ENCODE measurements at regions not wholly inside any gene's neighbourhood (a gene's known extent, or its start where the extent isn't known, plus 50 kb on each side); places are given as distances from the start of the nearest gene placed in this dataset.

- H3K27me3 Mint-ChIP-seq = peaks cover 0 to 5% (median 0%) of the 10 kb centered on the region in 5 donors
- no peak overlapping the region for H3K27ac Mint-ChIP-seq
- H3K36me3 Mint-ChIP-seq = no peaks in the 10 kb centered on the region
- no peaks in the 10 kb centered on the region for H3K4me1 Mint-ChIP-seq
- DNase-seq (no peak), ATAC-seq (no peak)
- H3K4me3 Mint-ChIP-seq = no peak overlapping the region
- peaks cover 0 to 14% (median 6%) of the 10 kb centered on the region in 9 donors for H3K9me3 Mint-ChIP-seq
- POLR2A ChIA-PET = no interaction called here
Measured at GRCh38 chr20:60808003-60808672, 443.9 kb upstream of the CDH4 start.

GRCh38 chr20:60808701-60809100 lies 443.4 kb upstream of the CDH4 start:
- Mint-ChIP-seq H3K27ac (no peak overlapping the region), H3K36me3 (no peaks in the 10 kb centered on the region), H3K27me3 (no peaks in the 10 kb centered on the region), H3K4me1 (no peaks in the 10 kb centered on the region), H3K9me3 (peaks cover 0 to 14% (median 6%) of the 10 kb centered on the region in 9 donors), H3K4me3 (no peak overlapping the region)
- no peak for DNase-seq
- ATAC-seq = no peak
- POLR2A ChIA-PET = no interaction called here

GRCh38 chr20:60810561-60810960 lies 441.5 kb upstream of the CDH4 start:
- POLR2A ChIA-PET = no interaction called here
- Mint-ChIP-seq H3K4me1 (no peaks in the 10 kb centered on the region), H3K4me3 (no peak overlapping the region), H3K36me3 (no peaks in the 10 kb centered on the region), H3K27me3 (peaks cover 0 to under 1% (median 0%) of the 10 kb centered on the region in 5 donors), H3K9me3 (peaks cover 0 to 14% (median 6%) of the 10 kb centered on the region in 9 donors), H3K27ac (no peak overlapping the region)
- no peak for DNase-seq
- ATAC-seq = no peak

GRCh38 chr20:60812561-60812960 lies 439.5 kb upstream of the CDH4 start:
- Mint-ChIP-seq H3K4me3 (no peak overlapping the region), H3K4me1 (no peaks in the 10 kb centered on the region), H3K27me3 (peaks cover 0 to 14% (median 0%) of the 10 kb centered on the region in 5 donors), H3K9me3 (peaks cover 0 to 26% (median 9%) of the 10 kb centered on the region in 9 donors), H3K36me3 (no peaks in the 10 kb centered on the region), H3K27ac (no peak overlapping the region)
- POLR2A ChIA-PET = no interaction called here
- no peak for ATAC-seq
- no peak for DNase-seq

DNA sequence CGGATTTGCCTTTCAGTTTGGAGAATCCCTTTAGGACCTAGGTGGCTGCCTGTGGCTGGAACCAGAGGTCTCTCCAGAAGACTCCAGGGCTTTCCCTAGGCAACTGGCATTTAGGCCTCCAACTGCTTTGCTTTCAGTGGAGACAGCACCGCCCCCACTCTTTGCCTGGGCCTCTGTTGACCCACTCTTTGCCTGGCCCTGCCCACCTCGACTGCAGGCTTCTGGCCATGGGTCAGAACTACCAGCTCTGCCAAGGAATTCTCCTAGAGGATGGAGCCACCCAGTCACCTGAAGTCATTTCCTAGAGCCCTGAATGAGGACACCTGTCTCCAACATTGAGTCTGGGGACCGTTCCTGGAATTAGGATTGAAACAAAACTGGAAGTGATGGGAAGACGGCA lies 439.0 kb upstream of the CDH4 start:
- no peak for DNase-seq
- ATAC-seq = no peak

DNA sequence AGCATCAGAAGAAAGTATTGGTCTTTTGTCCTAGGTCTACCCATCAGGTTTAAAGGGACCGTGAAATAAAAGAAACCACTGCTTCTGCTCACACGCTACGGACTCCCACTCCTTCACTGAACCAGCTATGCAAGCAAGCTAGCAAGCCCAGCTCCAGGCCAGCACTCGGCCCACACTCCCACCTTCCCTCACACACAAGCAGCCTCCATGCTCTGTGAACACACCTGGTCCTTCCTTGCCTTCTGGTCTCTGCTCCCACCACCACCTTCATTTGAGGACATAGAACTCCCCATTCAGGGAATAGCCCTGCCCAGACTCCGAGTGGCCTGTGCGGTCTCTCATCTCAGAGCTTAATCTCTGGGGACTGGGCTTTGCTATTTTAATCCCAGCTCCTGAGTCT lies 436.4 kb upstream of the CDH4 start:
- Mint-ChIP-seq H3K36me3 (no peaks in the 10 kb centered on the region), H3K9me3 (peaks cover 0 to 28% (median 8%) of the 10 kb centered on the region in 9 donors)

More for the DNA sequence above, 439.0 kb upstream of the CDH4 start:
- Mint-ChIP-seq H3K27ac (no peak overlapping the region), H3K4me3 (no peak overlapping the region), H3K9me3 (peaks cover 0 to 29% (median 10%) of the 10 kb centered on the region in 9 donors), H3K36me3 (no peaks in the 10 kb centered on the region), H3K4me1 (no peaks in the 10 kb centered on the region), H3K27me3 (peaks cover 0 to 14% (median 0%) of the 10 kb centered on the region in 5 donors)
- POLR2A ChIA-PET = no interaction called here

DNA sequence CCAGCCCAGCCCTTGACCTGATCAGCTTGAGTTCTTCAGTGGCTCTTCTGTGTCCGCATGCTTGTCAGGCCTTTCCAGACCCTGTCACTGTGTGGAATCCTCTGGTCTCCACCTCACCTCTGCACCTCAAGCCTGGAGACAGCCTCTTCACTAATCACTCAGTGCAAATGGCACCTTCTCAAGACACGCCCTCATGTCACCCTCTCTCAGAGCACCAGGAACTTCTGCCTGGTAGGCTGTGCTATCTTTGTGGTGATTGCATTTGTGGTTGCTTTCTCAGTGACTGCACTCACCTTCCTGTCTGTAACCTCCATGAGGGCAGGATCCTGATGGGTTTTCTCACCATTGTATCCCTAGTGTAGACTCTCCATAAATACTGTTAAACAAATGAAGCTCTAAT lies 435.2 kb upstream of the CDH4 start:
- peaks cover 0 to 15% (median 2%) of the 10 kb centered on the region in 5 donors for H3K27me3 Mint-ChIP-seq
- DNase-seq (no peak), ATAC-seq (no peak)
- H3K36me3 Mint-ChIP-seq = no peaks in the 10 kb centered on the region
- POLR2A ChIA-PET = no interaction called here
- no peak overlapping the region for H3K27ac Mint-ChIP-seq
- H3K4me1 Mint-ChIP-seq = peaks cover 0 to 8% (median 2%) of the 10 kb centered on the region in 4 donors
- H3K9me3 Mint-ChIP-seq = peaks cover 0 to 22% (median 3%) of the 10 kb centered on the region in 9 donors
- no peak overlapping the region for H3K4me3 Mint-ChIP-seq

More for the DNA sequence above, 436.4 kb upstream of the CDH4 start:
- no peak overlapping the region for H3K4me3 Mint-ChIP-seq
- POLR2A ChIA-PET = no interaction called here
- H3K4me1 Mint-ChIP-seq = peaks cover 0 to 2% (median 0%) of the 10 kb centered on the region in 4 donors
- peaks cover 0 to 15% (median under 1%) of the 10 kb centered on the region in 5 donors for H3K27me3 Mint-ChIP-seq
- H3K27ac Mint-ChIP-seq = no peak overlapping the region
- DNase-seq (no peak), ATAC-seq (no peak)

- no peak overlapping the region for H3K4me3 Mint-ChIP-seq
- POLR2A ChIA-PET = no interaction called here
- ATAC-seq = no peak
- DNase-seq = no peak
- no peak overlapping the region for H3K27ac Mint-ChIP-seq
- H3K36me3 Mint-ChIP-seq = no peaks in the 10 kb centered on the region
- H3K9me3 Mint-ChIP-seq = peaks cover 0 to 19% (median 2%) of the 10 kb centered on the region in 9 donors
- H3K27me3 Mint-ChIP-seq = peaks cover 0 to 15% (median 5%) of the 10 kb centered on the region in 5 donors
- peaks cover 0 to 8% (median 2%) of the 10 kb centered on the region in 4 donors for H3K4me1 Mint-ChIP-seq
Measured at GRCh38 chr20:60817891-60818290, 434.2 kb upstream of the CDH4 start.

DNA sequence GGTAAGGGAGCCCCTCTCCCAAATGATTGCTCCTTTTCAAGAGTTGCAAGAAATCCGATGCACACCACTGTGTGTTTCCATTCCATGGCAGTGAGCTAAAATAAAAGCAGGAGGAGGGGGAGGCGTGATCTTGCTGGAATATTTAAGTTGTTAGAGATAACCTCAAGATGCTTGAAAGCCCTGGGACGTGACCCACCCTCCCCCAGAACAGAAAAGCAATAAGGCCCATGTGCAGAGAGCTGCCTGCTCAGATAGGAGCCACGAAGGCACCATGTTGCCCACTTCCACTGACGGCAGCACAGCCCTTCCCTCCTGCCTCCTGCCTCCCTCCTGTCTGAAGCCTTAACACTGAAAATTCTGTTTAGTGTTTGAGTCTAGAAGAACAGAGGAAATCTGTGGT lies 432.6 kb upstream of the CDH4 start:
- peaks cover 0 to 19% (median 2%) of the 10 kb centered on the region in 9 donors for H3K9me3 Mint-ChIP-seq
- peaks cover 0 to 24% (median 8%) of the 10 kb centered on the region in 5 donors for H3K27me3 Mint-ChIP-seq
- POLR2A ChIA-PET = no interaction called here
- peaks cover 0 to 8% (median 2%) of the 10 kb centered on the region in 4 donors for H3K4me1 Mint-ChIP-seq
- no peak for ATAC-seq
- DNase-seq = no peak
- H3K4me3 Mint-ChIP-seq = no peak overlapping the region
- no peak overlapping the region for H3K27ac Mint-ChIP-seq
- H3K36me3 Mint-ChIP-seq = no peaks in the 10 kb centered on the region

DNA sequence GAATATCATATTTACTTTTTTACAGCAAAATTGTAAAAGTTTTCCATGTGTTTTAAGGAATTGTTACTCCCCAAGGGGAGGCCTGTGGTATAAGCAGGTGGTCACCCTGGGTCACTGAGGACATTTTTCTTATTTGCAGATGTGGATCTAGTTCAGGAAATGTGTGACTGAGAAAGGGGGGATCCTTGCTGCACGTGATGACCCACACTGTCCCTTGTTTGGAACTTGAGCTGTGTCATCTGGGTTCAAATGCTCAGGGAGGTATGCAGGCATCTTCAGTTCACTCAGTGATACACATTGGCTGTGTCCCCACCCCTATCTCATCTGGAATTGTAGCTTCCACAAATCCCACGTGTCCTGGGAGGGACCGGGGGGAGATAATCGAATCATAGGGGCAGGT lies 431.9 kb upstream of the CDH4 start:
- Mint-ChIP-seq H3K9me3 (peaks cover 0 to 19% (median 2%) of the 10 kb centered on the region in 9 donors), H3K27me3 (peaks cover 0 to 25% (median 10%) of the 10 kb centered on the region in 5 donors), H3K36me3 (no peaks in the 10 kb centered on the region), H3K27ac (no peak overlapping the region), H3K4me3 (no peak overlapping the region), H3K4me1 (peaks cover 0 to 8% (median 2%) of the 10 kb centered on the region in 4 donors)
- DNase-seq = no peak
- no peak for ATAC-seq
- POLR2A ChIA-PET = no interaction called here

DNA sequence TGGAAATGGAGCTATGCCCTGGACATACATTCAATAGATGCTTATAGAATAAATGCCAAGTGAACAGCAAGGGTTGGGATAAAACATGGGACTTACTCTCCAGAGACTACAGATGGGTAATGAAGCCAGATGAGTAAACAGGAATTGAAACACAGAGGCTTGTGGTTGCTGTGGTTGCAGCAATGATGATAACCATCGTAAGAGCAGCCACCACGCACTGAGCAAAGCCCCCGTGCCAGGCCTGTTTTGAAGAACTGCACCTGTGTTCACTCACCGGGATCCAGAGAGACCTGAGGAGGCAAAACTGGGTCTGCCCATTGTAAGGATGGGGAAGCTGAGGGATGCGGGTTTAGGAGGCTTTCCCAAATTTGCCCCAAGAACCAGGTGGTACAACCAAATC lies 431.1 kb upstream of the CDH4 start:
- DNase-seq (no peak), ATAC-seq (no peak)
- no peak overlapping the region for H3K4me3 Mint-ChIP-seq
- no peaks in the 10 kb centered on the region for H3K36me3 Mint-ChIP-seq
- peaks cover 0 to 24% (median 10%) of the 10 kb centered on the region in 5 donors for H3K27me3 Mint-ChIP-seq
- H3K27ac Mint-ChIP-seq = peak overlapping the region in 1 of 10 donors; percentile 38
- H3K4me1 Mint-ChIP-seq = peaks cover 0 to 8% (median 2%) of the 10 kb centered on the region in 4 donors
- POLR2A ChIA-PET = no interaction called here
- H3K9me3 Mint-ChIP-seq = peaks cover 0 to 19% (median 2%) of the 10 kb centered on the region in 9 donors

- H3K27me3 Mint-ChIP-seq = peaks cover 0 to 24% (median 10%) of the 10 kb centered on the region in 5 donors
- H3K4me1 Mint-ChIP-seq = peaks cover 0 to 8% (median 2%) of the 10 kb centered on the region in 4 donors
- POLR2A ChIA-PET = no interaction called here
- ATAC-seq = no peak
- no peaks in the 10 kb centered on the region for H3K36me3 Mint-ChIP-seq
- H3K9me3 Mint-ChIP-seq = peaks cover 0 to 5% (median 0%) of the 10 kb centered on the region in 9 donors
- no peak overlapping the region for H3K27ac Mint-ChIP-seq
- no peak for DNase-seq
- H3K4me3 Mint-ChIP-seq = no peak overlapping the region
Measured at GRCh38 chr20:60822699-60823607, 429.1 kb upstream of the CDH4 start.

DNA sequence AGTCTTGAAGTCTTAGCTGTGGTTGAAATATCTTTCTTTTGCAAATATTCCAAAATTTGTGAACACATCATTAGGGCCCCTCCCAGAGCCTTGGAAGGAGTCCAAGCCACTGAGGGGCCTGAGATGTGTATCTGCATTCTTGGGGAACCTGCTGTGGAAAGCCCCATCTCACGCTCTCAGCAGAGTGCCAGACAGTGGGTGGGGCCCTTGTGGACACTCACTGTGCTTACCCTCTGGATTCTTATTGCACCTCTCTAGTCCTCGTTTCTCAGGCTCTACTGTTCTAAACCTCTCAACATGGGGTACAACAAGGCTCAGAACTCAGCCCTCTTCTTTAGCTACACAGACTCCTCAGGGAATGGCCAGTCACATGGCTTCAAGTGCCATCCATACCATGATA lies 416.2 kb upstream of the CDH4 start:
- DNase-seq (no peak), ATAC-seq (no peak)
- Mint-ChIP-seq H3K36me3 (peaks cover 0 to 5% (median 0%) of the 10 kb centered on the region in 3 donors), H3K4me1 (no peaks in the 10 kb centered on the region), H3K27ac (no peak overlapping the region), H3K9me3 (peaks cover 0 to 5% (median 0%) of the 10 kb centered on the region in 9 donors), H3K27me3 (peaks cover 6 to 42% (median 13%) of the 10 kb centered on the region in 5 donors), H3K4me3 (no peak overlapping the region)
- POLR2A ChIA-PET = no interaction called here
